MM.1S (cell line): ENCODE measurements at regions not wholly inside any gene's neighbourhood (a gene's known extent, or its start where the extent isn't known, plus 50 kb on each side); places are given as distances from the start of the nearest gene placed in this dataset.
A peak's percentile ranks its signal among the peaks of the same experiment; 100 is the strongest.
"Not testable (repeated sequence)": the region's sequence is repeated elsewhere in the genome, so short reads cannot be mapped to it uniquely, and the experiment has no call there.

Source experiments
- DNase-seq: peaks from one replicate; pipeline ENCODE4 v3.0.0-alpha.2; 2015
- H2AFZ ChIP-seq: fragments of 300-600 bp; sonication (generic); 2 replicates; pipeline ENCODE4 v1.6.0; 2016; ENCODE audit warnings: antibody characterized with exemption, low read length
- H3F3A ChIP-seq: fragments of 300-600 bp; sonication (generic); 2 replicates; pipeline ENCODE4 v1.6.1; 2016; ENCODE audit warnings: mild to moderate bottlenecking, antibody characterized with exemption, low read length, moderate library complexity, mixed read lengths; ENCODE audit not compliant: insufficient read depth
- H3K27ac ChIP-seq: fragments of 300-600 bp; sonication (generic); 2 replicates; pipeline ENCODE4 v1.5.1; 2016; ENCODE audit warnings: mild to moderate bottlenecking, low read length
- H3K27me3 ChIP-seq: fragments of 300-600 bp; sonication (generic); replicated peaks from 2 replicates; pipeline ENCODE4 v1.6.0; 2016; ENCODE audit warnings: low read length; ENCODE audit not compliant: insufficient read depth
- H3K36me3 ChIP-seq: fragments of 300-600 bp; sonication (generic); replicated peaks from 2 replicates; pipeline ENCODE4 v1.6.1; 2016; ENCODE audit warnings: mild to moderate bottlenecking, low read length, mixed read lengths; ENCODE audit not compliant: insufficient read depth
- H3K4me1 ChIP-seq: fragments of 300-600 bp; sonication (generic); 2 replicates; pipeline ENCODE4 v1.6.1; 2016; ENCODE audit warnings: low read length, mixed read lengths
- H3K4me2 ChIP-seq: fragments of 300-600 bp; sonication (generic); 2 replicates; pipeline ENCODE4 v1.6.0; 2016; ENCODE audit warnings: low read depth, low read length
- H3K4me3 ChIP-seq: fragments of 300-600 bp; sonication (generic); 2 replicates; pipeline ENCODE4 v1.5.1; 2016; ENCODE audit warnings: low read length, mixed read lengths
- H3K79me2 ChIP-seq: fragments of 300-600 bp; sonication (generic); 2 replicates; pipeline ENCODE4 v1.6.1; 2016; ENCODE audit warnings: mixed run types, low read length, mixed read lengths
- H3K9ac ChIP-seq: fragments of 300-600 bp; sonication (generic); 2 replicates; pipeline ENCODE4 v1.6.1; 2016; ENCODE audit warnings: low read length, mixed read lengths
- H3K9me2 ChIP-seq: fragments of 300-600 bp; sonication (generic); replicated peaks from 2 replicates; pipeline ENCODE4 v1.6.1; 2016; ENCODE audit warnings: mild to moderate bottlenecking, low read length, mixed read lengths; ENCODE audit not compliant: insufficient read depth
- H3K9me3 ChIP-seq: fragments of 300-600 bp; sonication (generic); replicated peaks from 2 replicates; pipeline ENCODE4 v1.6.1; 2016; ENCODE audit warnings: mild to moderate bottlenecking, low read length, mixed read lengths; ENCODE audit not compliant: insufficient read depth
- H4K20me1 ChIP-seq: fragments of 300-600 bp; sonication (generic); 2 replicates; pipeline ENCODE4 v1.6.1; 2016; ENCODE audit warnings: mild to moderate bottlenecking, low read length, moderate library complexity, mixed read lengths; ENCODE audit not compliant: insufficient read depth
- EZH2 ChIP-seq: fragments of 300-600 bp; sonication (generic); optimal IDR thresholded peaks from 2 replicates; pipeline ENCODE3; 2017; ENCODE audit warnings: low read depth, mild to moderate bottlenecking, antibody characterized with exemption, low read length, mixed read lengths
- EZH2phosphoT487 ChIP-seq: fragments of 300-600 bp; sonication (generic); IDR thresholded peaks from 2 replicates; pipeline ENCODE4 v1.6.1; 2018; ENCODE audit warnings: antibody characterized with exemption, low read length
- TF ChIP-seq, protein P1 (sequence below): fragments of 300-600 bp; sonication (generic); IDR thresholded peaks from 2 replicates; pipeline ENCODE4 v1.5.1; 2016; ENCODE audit warnings: antibody characterized with exemption, low read length, mixed read lengths

DNA sequence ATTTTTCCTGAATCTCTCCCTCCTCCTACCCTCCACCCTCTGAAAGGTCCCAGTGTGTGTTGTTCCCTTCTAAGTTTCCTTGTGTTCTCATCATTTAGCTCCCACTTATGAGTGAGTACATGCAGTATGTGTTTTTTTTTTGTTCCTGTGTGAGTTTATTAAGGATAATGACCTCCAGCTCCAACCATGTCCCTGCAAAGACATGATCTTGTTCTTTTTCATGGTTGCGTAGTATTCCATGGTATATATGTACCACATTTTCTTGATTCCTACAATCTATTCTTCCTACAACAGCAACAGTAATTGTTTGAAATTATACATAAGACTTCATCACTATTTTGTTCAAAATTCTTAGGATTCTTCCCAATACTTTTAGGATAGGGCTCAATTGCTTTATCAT is 1117.8 kb downstream of the GATA3 start:
- Histone ChIP-seq H3K4me3 (no peak overlapping the region), H3K79me2 (no peaks in the 10 kb centered on the region), H3K9me2 (no peaks in the 10 kb centered on the region), H3K27ac (no peak overlapping the region), H3K36me3 (no peaks in the 10 kb centered on the region), H3K4me2 (no peak overlapping the region), H3K27me3 (no peaks in the 10 kb centered on the region), H2AFZ (no peak overlapping the region), H3K4me1 (no peaks in the 10 kb centered on the region), H3F3A (no peaks in the 10 kb centered on the region), H4K20me1 (no peaks in the 10 kb centered on the region), H3K9me3 (no peaks in the 10 kb centered on the region), H3K9ac (no peak overlapping the region)
- TF ChIP-seq, protein P1, sequence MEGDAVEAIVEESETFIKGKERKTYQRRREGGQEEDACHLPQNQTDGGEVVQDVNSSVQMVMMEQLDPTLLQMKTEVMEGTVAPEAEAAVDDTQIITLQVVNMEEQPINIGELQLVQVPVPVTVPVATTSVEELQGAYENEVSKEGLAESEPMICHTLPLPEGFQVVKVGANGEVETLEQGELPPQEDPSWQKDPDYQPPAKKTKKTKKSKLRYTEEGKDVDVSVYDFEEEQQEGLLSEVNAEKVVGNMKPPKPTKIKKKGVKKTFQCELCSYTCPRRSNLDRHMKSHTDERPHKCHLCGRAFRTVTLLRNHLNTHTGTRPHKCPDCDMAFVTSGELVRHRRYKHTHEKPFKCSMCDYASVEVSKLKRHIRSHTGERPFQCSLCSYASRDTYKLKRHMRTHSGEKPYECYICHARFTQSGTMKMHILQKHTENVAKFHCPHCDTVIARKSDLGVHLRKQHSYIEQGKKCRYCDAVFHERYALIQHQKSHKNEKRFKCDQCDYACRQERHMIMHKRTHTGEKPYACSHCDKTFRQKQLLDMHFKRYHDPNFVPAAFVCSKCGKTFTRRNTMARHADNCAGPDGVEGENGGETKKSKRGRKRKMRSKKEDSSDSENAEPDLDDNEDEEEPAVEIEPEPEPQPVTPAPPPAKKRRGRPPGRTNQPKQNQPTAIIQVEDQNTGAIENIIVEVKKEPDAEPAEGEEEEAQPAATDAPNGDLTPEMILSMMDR: no peak
- TF ChIP-seq EZH2phosphoT487: no peak
- no peak for TF ChIP-seq EZH2
- no peak for DNase-seq

DNA sequence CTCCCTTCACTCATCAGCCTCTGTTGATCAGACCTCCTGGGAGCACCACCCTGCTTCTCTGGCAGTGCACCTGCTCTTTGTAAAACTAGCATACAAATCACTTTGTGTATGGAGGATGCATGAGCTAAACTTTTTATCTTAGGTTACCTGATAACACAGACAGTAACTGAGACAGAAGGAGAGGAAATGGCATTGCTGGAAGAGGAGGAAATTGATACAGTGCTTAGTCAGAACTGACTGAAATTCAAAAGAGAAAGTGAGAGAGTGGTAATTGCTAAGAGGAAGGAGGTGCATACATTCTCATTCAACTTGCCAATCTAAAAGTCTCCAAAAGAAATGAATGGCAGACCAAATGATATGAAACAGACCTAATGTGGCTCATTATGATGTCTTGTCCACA is 1120.7 kb downstream of the GATA3 start:
- no peaks in the 10 kb centered on the region for H3F3A ChIP-seq

DNA sequence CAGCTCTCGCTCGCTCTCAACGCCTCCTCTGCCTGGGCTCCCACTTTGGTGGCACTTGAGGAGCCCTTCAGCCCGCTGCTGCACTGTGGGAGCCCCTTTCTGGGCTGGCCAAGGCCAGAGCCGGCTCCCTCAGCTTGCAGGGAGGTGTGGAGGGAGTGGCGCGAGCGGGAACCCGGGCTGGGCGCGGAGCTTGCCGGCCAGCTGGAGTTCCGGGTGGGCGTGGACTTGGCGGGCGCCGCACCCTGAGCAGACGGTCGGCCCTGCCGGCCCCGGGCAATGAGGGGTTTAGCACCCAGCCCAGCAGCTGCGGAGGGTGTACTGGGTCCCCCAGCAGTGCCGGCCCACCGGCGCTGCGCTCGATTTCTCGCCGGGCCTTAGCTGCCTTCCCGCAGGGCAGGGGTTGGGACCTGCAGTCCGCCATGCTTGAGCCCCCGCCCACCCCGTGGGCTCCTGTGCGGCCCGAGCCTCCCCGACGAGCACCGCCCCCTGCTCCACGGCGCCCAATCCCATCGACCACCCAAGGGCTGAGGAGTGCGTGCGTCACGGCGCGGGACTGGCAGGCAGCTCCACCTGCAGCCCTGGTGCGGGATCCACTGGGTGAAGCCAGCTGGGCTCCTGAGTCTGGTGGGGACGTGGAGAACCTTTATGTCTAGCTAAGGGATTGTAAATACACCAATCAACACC is 1128.9 kb downstream of the GATA3 start:
- H3K36me3 ChIP-seq, H3K9me3 ChIP-seq, H2AFZ ChIP-seq, H4K20me1 ChIP-seq, DNase-seq, H3K27ac ChIP-seq, H3F3A ChIP-seq, H3K9me2 ChIP-seq, H3K9ac ChIP-seq, H3K4me3 ChIP-seq, H3K27me3 ChIP-seq, H3K79me2 ChIP-seq, H3K4me2 ChIP-seq, H3K4me1 ChIP-seq: not testable (repeated sequence)

More for the DNA sequence above, 1120.7 kb downstream of the GATA3 start:
- Histone ChIP-seq H3K79me2 (no peaks in the 10 kb centered on the region), H2AFZ (0 out of 2 replicates have a peak overlapping the region, but pooled peaks have one; percentile 1), H3K4me2 (peak overlapping the region; percentile 2; the same call in 1 of the 2 replicates), H3K27ac (no peak overlapping the region; the same call in 1 of the 2 replicates), H3K27me3 (no peaks in the 10 kb centered on the region), H3K9me3 (no peaks in the 10 kb centered on the region), H3K36me3 (no peaks in the 10 kb centered on the region), H3K4me1 (no peaks in the 10 kb centered on the region), H4K20me1 (no peaks in the 10 kb centered on the region), H3K9me2 (no peaks in the 10 kb centered on the region), H3K9ac (no peak overlapping the region), H3K4me3 (no peak overlapping the region)
- TF ChIP-seq, protein P1: no peak
- no peak for TF ChIP-seq EZH2
- TF ChIP-seq EZH2phosphoT487: no peak
- peak; percentile 58 for DNase-seq

DNA sequence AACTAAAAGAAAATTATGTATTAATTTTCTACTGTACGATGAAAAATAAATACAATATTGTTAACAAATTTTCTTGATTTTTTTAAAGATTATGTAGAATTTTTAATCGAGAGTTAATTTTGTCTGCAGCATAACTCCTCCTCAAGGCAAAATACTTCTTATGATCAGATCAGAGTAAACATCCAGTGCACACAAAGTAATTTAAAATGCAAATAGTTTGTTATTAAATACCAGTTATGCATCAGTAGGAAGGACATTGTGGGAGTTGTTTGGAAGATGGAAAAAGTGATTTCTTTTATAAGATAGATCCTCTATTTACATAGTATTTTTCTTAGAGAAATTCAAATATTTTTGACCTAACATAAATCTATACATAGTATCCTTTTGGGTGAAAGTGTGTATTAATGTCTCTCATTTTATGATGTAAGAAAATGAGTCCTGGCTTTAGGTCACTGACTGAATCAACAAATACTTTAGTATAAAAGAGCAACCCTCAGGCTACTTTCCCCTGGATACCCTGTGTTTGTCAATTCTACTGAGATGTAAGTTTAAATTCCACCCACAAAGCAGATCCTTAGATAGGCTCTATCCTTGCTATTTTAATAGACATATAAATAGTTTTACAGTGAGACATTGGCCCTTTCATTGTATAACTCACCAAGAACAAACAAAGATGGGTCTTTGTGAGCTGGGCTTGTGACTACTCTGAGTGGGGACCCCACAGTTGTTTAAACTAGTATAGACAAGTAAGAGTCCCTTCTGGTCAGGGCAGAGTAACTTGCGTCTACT is 1133.7 kb downstream of the GATA3 start:
- Histone ChIP-seq H3K4me3 (no peak overlapping the region), H2AFZ (no peak overlapping the region), H3K9me3 (no peaks in the 10 kb centered on the region), H3K9me2 (no peaks in the 10 kb centered on the region), H3K4me2 (no peak overlapping the region), H3K9ac (no peak overlapping the region), H3K27me3 (no peaks in the 10 kb centered on the region), H4K20me1 (no peaks in the 10 kb centered on the region), H3K27ac (no peak overlapping the region), H3K36me3 (no peaks in the 10 kb centered on the region), H3F3A (no peaks in the 10 kb centered on the region), H3K79me2 (no peaks in the 10 kb centered on the region), H3K4me1 (no peaks in the 10 kb centered on the region)
- TF ChIP-seq EZH2 (no peak), EZH2phosphoT487 (no peak)
- TF ChIP-seq, protein P1: no peak
- DNase-seq: no peak
